ENCODE measurements at regions not wholly inside any gene's neighbourhood (a gene's known extent, or its start where the extent isn't known, plus 50 kb on each side); places are given as distances from the start of the nearest gene placed in this dataset.

DNA sequence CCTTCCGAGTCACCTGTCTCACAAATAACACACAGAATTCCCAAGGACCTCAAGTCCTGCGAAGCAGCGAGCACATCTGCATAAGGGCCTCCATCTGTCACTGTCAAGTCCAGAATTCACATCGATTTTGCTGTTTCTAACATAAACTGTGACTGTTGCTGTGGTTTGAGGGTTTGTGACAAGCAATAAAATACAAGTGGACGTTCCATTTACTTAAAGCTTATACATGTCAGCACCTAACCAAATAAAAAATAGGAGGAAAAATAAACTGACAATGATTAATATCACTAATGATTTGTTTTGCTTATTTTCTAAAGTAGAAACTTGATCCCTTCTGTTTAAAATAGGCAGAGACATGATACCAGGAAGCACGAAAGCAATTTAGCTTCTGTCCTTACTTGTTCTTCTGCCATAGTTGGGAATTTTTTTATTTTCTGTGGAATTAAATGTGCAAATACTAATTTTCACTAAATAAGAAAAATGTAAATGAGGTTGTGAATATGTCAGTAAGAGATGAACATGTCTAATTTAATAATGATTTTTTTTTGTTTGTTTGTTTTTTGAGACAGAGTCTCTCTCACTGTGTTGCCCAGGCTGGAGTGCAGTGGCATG is 279.1 kb downstream of the FGF9 start:
- Histone ChIP-seq H3K36me3 (ENCODE audit: insufficient read depth, low read length) (no peaks in the 10 kb centered on the region), H2AFZ (ENCODE audit: low read length) (no peak overlapping the region), H3K9me3 (ENCODE audit: low read length) (0 out of 2 replicates have a peak, but pooled peaks cover 3% of the 10 kb centered on the region), H3K4me3 (ENCODE audit: low read depth, low read length, poor library complexity, severe bottlenecking) (no peak overlapping the region), H3K79me2 (ENCODE audit: insufficient read depth, low read length) (no peaks in the 10 kb centered on the region), H3K9me2 (ENCODE audit: low read depth, low read length) (no peaks in the 10 kb centered on the region), H3K27ac (ENCODE audit: low read depth, low read length, poor library complexity, severe bottlenecking) (no peak overlapping the region), H3K4me2 (ENCODE audit: low read length) (no peak overlapping the region), H3K9ac (ENCODE audit: low read length) (no peak overlapping the region), H3K27me3 (ENCODE audit: insufficient read depth, low read length) (no peaks in the 10 kb centered on the region), H3F3A (ENCODE audit: insufficient read depth, low read length) (no peaks in the 10 kb centered on the region), H3K4me1 (ENCODE audit: insufficient read depth, low read length, severe bottlenecking) (no peaks in the 10 kb centered on the region), H4K20me1 (ENCODE audit: insufficient read depth, low read length) (no peaks in the 10 kb centered on the region)
- no peak for TF ChIP-seq EZH2 (IDR thresholded peaks at IDR 0.05; ENCODE audit: borderline replicate concordance, low read length)
- TF ChIP-seq, protein P1, sequence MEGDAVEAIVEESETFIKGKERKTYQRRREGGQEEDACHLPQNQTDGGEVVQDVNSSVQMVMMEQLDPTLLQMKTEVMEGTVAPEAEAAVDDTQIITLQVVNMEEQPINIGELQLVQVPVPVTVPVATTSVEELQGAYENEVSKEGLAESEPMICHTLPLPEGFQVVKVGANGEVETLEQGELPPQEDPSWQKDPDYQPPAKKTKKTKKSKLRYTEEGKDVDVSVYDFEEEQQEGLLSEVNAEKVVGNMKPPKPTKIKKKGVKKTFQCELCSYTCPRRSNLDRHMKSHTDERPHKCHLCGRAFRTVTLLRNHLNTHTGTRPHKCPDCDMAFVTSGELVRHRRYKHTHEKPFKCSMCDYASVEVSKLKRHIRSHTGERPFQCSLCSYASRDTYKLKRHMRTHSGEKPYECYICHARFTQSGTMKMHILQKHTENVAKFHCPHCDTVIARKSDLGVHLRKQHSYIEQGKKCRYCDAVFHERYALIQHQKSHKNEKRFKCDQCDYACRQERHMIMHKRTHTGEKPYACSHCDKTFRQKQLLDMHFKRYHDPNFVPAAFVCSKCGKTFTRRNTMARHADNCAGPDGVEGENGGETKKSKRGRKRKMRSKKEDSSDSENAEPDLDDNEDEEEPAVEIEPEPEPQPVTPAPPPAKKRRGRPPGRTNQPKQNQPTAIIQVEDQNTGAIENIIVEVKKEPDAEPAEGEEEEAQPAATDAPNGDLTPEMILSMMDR (IDR thresholded peaks at IDR 0.05; ENCODE audit: low read length) = no peak

DNA sequence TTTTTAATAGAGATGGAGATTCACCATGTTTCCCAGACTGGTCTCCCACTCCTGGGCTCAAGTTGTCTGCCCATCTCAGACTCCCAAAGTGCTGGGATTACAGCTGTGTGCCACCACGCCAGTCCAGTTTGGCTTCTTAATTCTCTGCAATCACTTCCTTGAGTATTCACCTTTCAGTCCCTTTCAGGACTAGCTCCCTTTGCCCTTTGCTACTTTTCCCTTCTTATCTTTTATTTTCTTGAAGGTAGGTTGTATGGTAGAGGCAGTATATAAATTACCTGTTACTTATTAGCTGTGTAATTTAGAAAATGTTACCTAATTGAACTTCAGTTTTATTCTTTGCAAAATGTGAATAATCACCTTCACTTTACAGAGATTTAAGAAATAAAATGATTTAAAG is 285.8 kb downstream of the FGF9 start:
- Histone ChIP-seq H3K27ac (ENCODE audit: low read depth, low read length, poor library complexity, severe bottlenecking) (no peak overlapping the region), H3K4me3 (ENCODE audit: low read depth, low read length, poor library complexity, severe bottlenecking) (no peak overlapping the region), H3K9me3 (ENCODE audit: low read length) (no peaks in the 10 kb centered on the region), H3K4me1 (ENCODE audit: insufficient read depth, low read length, severe bottlenecking) (no peaks in the 10 kb centered on the region), H3K79me2 (ENCODE audit: insufficient read depth, low read length) (no peaks in the 10 kb centered on the region), H4K20me1 (ENCODE audit: insufficient read depth, low read length) (no peaks in the 10 kb centered on the region), H3K36me3 (ENCODE audit: insufficient read depth, low read length) (no peaks in the 10 kb centered on the region), H3F3A (ENCODE audit: insufficient read depth, low read length) (no peaks in the 10 kb centered on the region), H3K9me2 (ENCODE audit: low read depth, low read length) (no peaks in the 10 kb centered on the region), H3K27me3 (ENCODE audit: insufficient read depth, low read length) (no peaks in the 10 kb centered on the region), H3K9ac (ENCODE audit: low read length) (no peak overlapping the region), H3K4me2 (ENCODE audit: low read length) (no peak overlapping the region), H2AFZ (ENCODE audit: low read length) (no peak overlapping the region)
- TF ChIP-seq, protein P1 (IDR thresholded peaks at IDR 0.05; ENCODE audit: low read length) = no peak
- no peak for TF ChIP-seq EZH2 (IDR thresholded peaks at IDR 0.05; ENCODE audit: borderline replicate concordance, low read length)

DNA sequence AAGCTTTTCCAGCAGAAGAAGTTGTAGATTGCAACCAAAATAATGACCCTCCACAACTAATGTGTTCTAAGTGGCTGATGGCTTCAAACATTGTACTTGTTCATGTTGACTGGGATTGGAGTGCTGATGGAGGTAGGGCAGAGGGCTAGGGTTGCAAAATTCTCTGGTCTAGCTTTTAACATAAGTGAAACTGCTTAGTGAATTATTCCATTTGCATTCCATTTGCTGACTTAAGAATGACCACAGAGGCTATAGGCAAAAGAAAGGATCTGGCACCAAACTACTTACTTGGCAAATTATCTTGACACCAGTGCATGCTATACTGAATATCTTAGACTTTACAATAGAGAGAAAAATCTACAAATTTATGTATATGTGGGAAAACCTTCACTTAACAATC is 287.0 kb downstream of the FGF9 start:
- Histone ChIP-seq H4K20me1 (ENCODE audit: insufficient read depth, low read length) (no peaks in the 10 kb centered on the region), H3K27me3 (ENCODE audit: insufficient read depth, low read length) (no peaks in the 10 kb centered on the region), H3K4me1 (ENCODE audit: insufficient read depth, low read length, severe bottlenecking) (no peaks in the 10 kb centered on the region), H3K9me3 (ENCODE audit: low read length) (no peaks in the 10 kb centered on the region), H3K9me2 (ENCODE audit: low read depth, low read length) (no peaks in the 10 kb centered on the region), H3K9ac (ENCODE audit: low read length) (no peak overlapping the region), H3K27ac (ENCODE audit: low read depth, low read length, poor library complexity, severe bottlenecking) (no peak overlapping the region), H3K4me3 (ENCODE audit: low read depth, low read length, poor library complexity, severe bottlenecking) (no peak overlapping the region), H3K4me2 (ENCODE audit: low read length) (no peak overlapping the region), H3K79me2 (ENCODE audit: insufficient read depth, low read length) (no peaks in the 10 kb centered on the region), H2AFZ (ENCODE audit: low read length) (no peak overlapping the region), H3F3A (ENCODE audit: insufficient read depth, low read length) (no peaks in the 10 kb centered on the region), H3K36me3 (ENCODE audit: insufficient read depth, low read length) (no peaks in the 10 kb centered on the region)
- TF ChIP-seq, protein P1 (IDR thresholded peaks at IDR 0.05; ENCODE audit: low read length) = no peak
- TF ChIP-seq EZH2 (IDR thresholded peaks at IDR 0.05; ENCODE audit: borderline replicate concordance, low read length) = no peak
